Muscle of leg (tissue), 3 donors: ENCODE measurements at regions not wholly inside any gene's neighbourhood (a gene's known extent, or its start where the extent isn't known, plus 50 kb on each side); places are given as distances from the start of the nearest gene placed in this dataset.
"Not testable (repeated sequence)": the region's sequence is repeated elsewhere in the genome, so short reads cannot be mapped to it uniquely, and the experiment has no call there.

Experiments
- DNase-seq: peaks from one replicate; pipeline ENCODE4 v3.0.0; 2013
- H3K27ac ChIP-seq: one replicate; pipeline ENCODE4 v1.5.1; 2013; ENCODE audit warnings: mild to moderate bottlenecking, low read length, control low read depth
- H3K27me3 ChIP-seq: one replicate; pipeline ENCODE4 v1.6.1; 2013; ENCODE audit warnings: low read length; ENCODE audit not compliant: control insufficient read depth, insufficient read depth
- H3K36me3 ChIP-seq: one replicate; pipeline ENCODE4 v1.6.1; 2013; ENCODE audit warnings: low read length; ENCODE audit not compliant: control insufficient read depth, insufficient read depth
- H3K4me1 ChIP-seq: one replicate; pipeline ENCODE4 v1.6.1; 2013; ENCODE audit warnings: low read length; ENCODE audit not compliant: control insufficient read depth, insufficient read depth
- H3K4me3 ChIP-seq: one replicate; pipeline ENCODE4 v1.5.1; 2013; ENCODE audit warnings: low read length, control low read depth
- H3K9me3 ChIP-seq: replicated peaks from 2 replicates; pipeline ENCODE4 v1.6.1; 2013; ENCODE audit warnings: low read depth, low read length; ENCODE audit not compliant: control insufficient read depth
- WGBS: methylation state at CpG from one replicate; pipeline ENCODE4 v1.1.5; 2013; ENCODE audit warnings: missing lambda C conversion rate; ENCODE audit not compliant: insufficient coverage; 5-methylcytosine and 5-hydroxymethylcytosine counted together

DNA sequence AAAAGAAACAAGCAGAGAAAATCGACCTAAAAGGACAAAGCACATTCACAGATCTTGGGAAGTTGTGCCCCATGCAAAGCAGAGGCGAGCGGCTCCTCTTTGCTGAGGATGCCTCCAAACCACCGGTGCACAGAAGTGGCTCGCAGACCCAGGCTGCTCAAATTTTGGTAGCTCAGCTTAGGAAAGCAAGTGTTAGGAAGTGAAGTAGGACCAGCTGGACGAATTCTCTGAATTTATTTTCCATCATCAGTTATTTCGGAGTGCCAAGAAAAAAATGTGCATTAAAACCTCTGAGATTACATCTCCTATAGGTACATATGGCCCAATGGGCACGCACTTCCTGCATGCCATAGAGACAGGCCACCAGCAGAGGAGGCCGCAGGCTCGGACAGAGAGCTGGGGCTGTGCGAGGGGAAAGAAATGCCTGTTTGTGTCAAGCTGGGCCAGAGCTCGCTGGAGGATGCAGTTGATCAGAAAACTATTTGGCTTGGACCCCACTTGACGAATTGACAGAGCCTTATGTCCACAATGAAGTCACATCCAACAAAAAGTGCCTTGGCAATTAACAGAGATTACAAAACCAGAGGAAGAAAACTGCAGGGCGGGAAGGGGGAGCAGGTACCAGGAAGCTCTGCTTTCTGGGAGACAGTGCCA is 122.3 kb upstream of the LYZL2 start:
- Histone ChIP-seq H3K36me3 (no peaks in the 10 kb centered on the region), H3K27ac (peak overlapping the region; percentile 86), H3K27me3 (no peaks in the 10 kb centered on the region), H3K4me3 (no peak overlapping the region), H3K9me3 (no peaks in the 10 kb centered on the region), H3K4me1 (peaks cover 67% of the 10 kb centered on the region)
- WGBS, result 36% methylated on average over 11 of the region's 14 CpGs
- DNase-seq, result peak; percentile 94

DNA sequence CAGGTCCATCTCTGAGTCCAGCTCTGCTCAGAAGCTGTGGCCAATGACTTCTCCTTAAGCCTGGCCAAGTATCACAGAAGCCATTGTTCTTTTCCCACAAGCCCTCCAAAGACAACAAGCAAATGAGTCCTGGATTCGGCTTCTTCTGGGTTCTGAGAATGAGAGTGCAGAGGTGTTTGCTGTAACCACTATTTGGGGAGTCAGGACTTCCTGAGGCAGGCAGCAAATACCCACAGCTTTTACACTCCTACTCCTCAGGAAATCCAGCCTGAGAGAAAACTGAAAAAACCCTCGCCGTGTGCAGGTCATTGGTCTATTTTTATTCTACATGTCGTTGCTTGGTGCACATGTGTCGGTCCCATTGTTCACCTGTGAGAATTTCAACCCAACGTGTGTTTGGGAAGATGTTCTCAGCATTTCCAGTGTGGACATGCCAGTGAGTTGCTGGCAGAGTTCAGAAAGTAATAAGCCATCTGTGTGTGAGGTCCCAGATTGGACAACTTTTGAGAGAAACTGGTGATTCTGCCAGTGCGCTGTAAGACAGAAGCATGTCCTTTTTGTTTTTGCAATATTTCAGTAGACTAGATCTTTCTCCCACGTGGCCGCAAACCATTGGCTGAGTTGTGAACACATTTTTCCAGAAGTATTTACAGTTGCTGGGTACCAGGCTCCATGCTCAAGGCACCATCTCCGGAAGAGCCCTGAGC is 121.6 kb upstream of the LYZL2 start:
- H3K4me1 ChIP-seq, result peaks cover 65% of the 10 kb centered on the region
- H3K27me3 ChIP-seq, result no peaks in the 10 kb centered on the region
- no peaks in the 10 kb centered on the region for H3K9me3 ChIP-seq
- H3K36me3 ChIP-seq, result no peaks in the 10 kb centered on the region
- no peak for DNase-seq
- H3K4me3 ChIP-seq, result no peak overlapping the region
- peak overlapping the region; percentile 86 for H3K27ac ChIP-seq
- 66% methylated on average over 7 of the region's 10 CpGs for WGBS

DNA sequence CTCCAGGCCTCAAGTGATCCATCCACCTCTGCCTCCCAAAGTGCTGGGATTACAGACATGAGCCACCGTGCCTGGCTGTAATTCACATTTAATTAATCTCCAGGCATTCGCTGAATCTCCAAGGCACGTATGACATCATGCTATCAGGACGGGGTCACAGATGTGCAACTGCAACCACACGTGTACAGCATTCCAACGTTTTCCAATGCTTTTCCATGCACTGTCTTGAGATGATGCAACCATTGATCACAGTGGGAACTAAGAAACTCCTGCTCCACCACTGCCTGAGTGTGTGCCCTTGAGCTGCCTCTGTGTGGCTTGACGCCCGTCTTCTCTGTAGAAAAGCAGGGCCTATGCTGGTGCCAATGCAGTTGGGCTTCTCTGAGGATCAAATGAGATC is 119.8 kb upstream of the LYZL2 start:
- H3K27ac ChIP-seq, result no peak overlapping the region
- H3K27me3 ChIP-seq, result no peaks in the 10 kb centered on the region
- H3K9me3 ChIP-seq, result no peaks in the 10 kb centered on the region
- H3K36me3 ChIP-seq, result no peaks in the 10 kb centered on the region
- peaks cover 48% of the 10 kb centered on the region for H3K4me1 ChIP-seq
- DNase-seq, result no peak
- no peak overlapping the region for H3K4me3 ChIP-seq
- WGBS, result 55% methylated on average over 8 of the region's 8 CpGs

DNA sequence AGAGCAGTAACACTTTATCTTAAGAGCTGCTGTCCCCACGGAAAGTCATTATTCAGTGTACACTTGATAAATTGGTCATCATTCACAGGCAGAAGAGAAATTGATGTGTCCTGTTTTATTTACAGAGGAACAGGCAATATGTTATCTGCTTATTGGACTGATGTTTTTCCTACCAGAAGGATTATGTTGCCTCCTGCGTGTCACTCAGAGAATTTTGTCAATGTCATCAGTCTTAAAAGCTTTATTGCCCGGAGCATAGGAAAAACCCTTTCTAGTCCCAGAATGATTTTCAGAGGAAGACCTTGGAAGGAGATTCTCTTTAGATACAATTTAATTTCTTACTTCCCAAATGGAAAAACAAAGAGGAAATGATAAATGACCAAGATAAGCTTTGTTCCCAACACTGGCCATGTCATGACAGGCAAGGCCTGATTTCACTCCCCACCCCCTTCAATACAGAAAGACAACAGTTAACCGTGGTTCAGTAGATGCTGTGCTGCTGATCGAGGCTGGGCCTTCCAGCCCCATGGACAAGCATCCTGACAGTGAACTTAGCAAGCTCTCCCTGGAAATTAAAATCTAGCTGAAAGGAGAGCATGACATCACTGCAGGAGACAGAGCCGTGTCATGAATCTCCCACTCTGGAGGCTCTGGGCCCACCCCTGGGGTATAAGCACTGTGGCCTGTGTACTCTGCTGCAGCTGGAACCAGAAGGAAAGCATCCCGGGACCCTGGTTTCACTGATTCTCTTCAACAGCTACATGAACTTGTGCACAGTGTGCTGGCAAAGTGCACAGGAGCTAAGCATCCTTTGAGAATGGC is 118.8 kb upstream of the LYZL2 start:
- Histone ChIP-seq H3K9me3 (peaks cover 3% of the 10 kb centered on the region), H3K27ac (no peak overlapping the region), H3K27me3 (no peaks in the 10 kb centered on the region), H3K36me3 (no peaks in the 10 kb centered on the region), H3K4me3 (no peak overlapping the region), H3K4me1 (peaks cover 38% of the 10 kb centered on the region)
- no peak for DNase-seq
- 64% methylated on average over 3 of the region's 7 CpGs for WGBS

DNA sequence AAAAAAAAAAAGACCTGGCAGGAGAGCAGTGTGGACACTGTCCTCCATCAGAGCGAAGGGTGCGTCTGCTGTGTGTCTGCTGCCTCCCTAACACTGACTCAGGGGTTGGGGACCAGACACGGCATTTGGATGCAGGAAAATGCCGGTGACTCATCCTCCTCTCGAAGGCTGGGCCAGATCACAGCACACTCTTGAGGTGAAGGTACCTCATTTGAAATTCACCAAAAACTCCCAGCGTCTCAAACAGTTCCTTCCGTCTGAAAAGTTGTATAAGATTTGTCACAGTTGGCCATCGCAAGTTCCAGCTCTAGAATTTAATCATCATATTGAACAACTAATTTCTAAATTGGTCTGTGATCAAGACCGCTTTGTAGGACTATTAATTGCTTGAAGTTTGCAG is 118.1 kb upstream of the LYZL2 start:
- H3K4me1 ChIP-seq, result peaks cover 30% of the 10 kb centered on the region
- no peak overlapping the region for H3K4me3 ChIP-seq
- H3K36me3 ChIP-seq, result no peaks in the 10 kb centered on the region
- no peak for DNase-seq
- no peak overlapping the region for H3K27ac ChIP-seq
- H3K27me3 ChIP-seq, result no peaks in the 10 kb centered on the region
- peaks cover 3% of the 10 kb centered on the region for H3K9me3 ChIP-seq
- 76% methylated on average over 4 of the region's 9 CpGs for WGBS

DNA sequence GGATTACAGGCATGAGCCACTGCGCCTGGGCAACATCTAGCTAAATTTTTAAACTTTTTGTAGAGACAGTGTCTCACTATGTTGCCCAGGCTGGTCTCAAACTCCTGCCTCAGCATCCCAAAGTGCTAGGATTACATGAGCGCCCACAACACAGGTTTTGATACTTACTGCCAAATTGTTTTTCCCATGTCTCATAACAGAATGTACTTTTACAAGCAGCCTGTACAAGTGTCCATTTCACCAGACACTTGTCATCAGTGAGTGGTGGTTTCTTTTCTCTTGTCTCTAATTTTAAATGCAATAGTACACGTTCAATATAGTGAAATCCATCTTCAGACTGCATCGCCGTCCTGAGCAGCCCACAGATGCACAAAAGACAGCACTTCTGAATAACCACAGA is 116.4 kb upstream of the LYZL2 start:
- no peak overlapping the region for H3K27ac ChIP-seq
- 85% methylated on average over 3 of the region's 5 CpGs for WGBS

DNA sequence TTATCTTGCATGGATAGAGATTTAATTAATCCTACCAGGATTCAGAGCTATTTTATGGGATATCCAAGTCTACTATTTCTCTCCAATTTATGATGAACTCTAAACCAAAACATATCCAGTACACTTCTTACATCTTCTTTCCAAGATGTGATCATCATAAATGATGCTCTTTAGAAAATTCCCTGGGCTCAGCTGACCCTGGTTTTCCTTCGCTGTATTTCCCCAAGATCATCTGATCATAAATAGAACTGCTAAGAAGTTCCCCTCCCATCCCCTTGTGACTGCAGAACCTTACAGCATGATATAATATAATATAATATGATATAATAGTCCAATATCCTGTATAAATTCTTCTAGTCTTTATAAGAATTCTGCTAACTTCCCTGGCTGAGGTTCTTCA is 114.6 kb upstream of the LYZL2 start:
- WGBS, result no CpG with 5 or more reads among the region's 1 CpG
- Histone ChIP-seq H3K27ac (peak overlapping the region; percentile 62), H3K4me3 (no peak overlapping the region), H3K36me3 (no peaks in the 10 kb centered on the region), H3K27me3 (no peaks in the 10 kb centered on the region), H3K9me3 (peaks cover 3% of the 10 kb centered on the region), H3K4me1 (peaks cover 4% of the 10 kb centered on the region)
- DNase-seq, result peak; percentile 71

More for the DNA sequence above, 116.4 kb upstream of the LYZL2 start:
- no peaks in the 10 kb centered on the region for H3K36me3 ChIP-seq
- no peaks in the 10 kb centered on the region for H3K27me3 ChIP-seq
- no peak overlapping the region for H3K4me3 ChIP-seq
- peaks cover 3% of the 10 kb centered on the region for H3K9me3 ChIP-seq
- no peak for DNase-seq
- H3K4me1 ChIP-seq, result peaks cover 13% of the 10 kb centered on the region

DNA sequence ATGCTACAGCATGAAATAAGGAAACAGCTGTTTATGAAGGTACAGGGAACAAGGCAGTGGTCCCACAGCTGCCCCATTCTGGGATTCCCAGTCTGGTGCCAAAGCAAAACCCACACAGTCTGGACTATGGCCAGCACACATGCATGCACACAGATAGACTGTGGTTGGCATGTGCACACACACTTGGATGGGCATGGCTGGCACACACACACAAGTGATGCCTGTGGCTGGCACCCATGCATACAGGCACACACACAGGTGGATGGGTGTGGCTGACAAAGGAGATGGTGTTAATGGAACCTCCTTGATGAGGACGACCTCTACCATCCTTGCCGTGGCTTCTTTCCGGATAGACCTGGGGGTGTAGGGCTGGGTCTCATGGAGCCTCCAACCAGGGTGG is 114.0 kb upstream of the LYZL2 start:
- Histone ChIP-seq H3K27me3 (no peaks in the 10 kb centered on the region), H3K4me3 (no peak overlapping the region), H3K36me3 (no peaks in the 10 kb centered on the region), H3K27ac (peak overlapping the region; percentile 62), H3K4me1 (peaks cover 3% of the 10 kb centered on the region), H3K9me3 (peaks cover 3% of the 10 kb centered on the region)
- WGBS, result no CpG with 5 or more reads among the region's 3 CpGs
- no peak for DNase-seq

DNA sequence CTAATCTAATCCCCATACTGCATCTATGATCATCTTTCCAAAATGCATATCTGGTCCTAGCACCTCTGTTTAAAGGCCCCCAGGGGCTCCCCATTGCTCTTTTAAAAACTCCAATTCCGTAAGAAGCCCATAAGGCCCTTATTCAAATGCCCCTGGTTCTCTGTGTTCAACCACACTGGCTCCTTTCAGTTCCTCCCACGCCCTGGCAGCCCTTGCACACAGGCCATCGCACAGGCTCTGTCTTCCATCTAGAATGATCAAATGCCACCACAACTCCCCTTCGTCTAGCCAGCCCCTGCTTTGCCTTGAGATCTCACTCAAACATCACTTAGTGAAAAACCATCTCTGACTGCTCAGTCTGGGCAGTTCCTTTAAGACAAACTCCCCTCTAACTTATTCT is 112.9 kb upstream of the LYZL2 start:
- DNase-seq, result no peak
- Histone ChIP-seq H3K27me3 (no peaks in the 10 kb centered on the region), H3K36me3 (no peaks in the 10 kb centered on the region), H3K27ac (no peak overlapping the region), H3K4me1 (no peaks in the 10 kb centered on the region), H3K4me3 (no peak overlapping the region), H3K9me3 (peaks cover 3% of the 10 kb centered on the region)
- 69% methylated on average over 4 of the region's 4 CpGs for WGBS

DNA sequence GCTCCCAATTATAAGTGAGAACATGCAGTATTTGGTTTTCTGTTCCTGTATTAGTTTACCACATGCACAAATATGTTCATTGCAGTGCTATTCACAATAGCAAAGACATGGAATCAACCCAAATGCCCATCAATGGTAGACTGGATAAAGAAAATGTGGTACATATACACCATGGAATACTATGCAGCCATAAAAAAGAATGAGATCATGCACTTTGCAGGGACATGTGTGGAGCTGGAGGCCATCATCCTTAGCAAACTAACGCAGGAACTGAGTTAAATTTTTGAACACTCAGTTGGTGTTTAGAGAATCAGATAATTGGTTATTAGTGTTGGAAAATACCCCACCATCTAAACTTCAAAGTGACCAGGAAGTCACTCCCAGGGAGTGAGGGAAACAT is 111.2 kb upstream of the LYZL2 start:
- H3K4me3 ChIP-seq, H3K4me1 ChIP-seq, DNase-seq, H3K36me3 ChIP-seq, H3K27me3 ChIP-seq, H3K27ac ChIP-seq, H3K9me3 ChIP-seq: not testable (repeated sequence)
- WGBS, result no CpG with 5 or more reads among the region's 1 CpG
